ENCODE measurements at regions not wholly inside any gene's neighbourhood (a gene's known extent, or its start where the extent isn't known, plus 50 kb on each side); places are given as distances from the start of the nearest gene placed in this dataset.

DNA sequence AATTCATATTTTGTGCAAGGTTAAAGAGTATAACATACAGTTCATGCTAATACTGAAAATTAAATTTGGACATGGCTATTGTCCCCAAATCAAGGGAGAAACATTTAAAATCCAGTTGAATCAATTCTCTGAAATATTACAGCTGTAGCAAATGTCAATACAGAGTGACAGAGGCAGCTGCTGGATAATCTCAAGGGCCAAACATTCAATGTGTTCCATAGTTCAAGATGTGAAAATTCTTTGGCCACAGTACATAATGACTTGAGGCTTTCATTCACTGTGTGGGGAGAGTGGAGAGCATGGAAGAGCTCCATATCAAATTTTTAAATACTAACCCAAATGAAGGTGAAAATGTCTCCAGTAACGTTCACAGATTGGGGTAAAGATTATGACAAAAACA lies 1192.8 kb upstream of the CADM2 start:
- WGBS, 4 donors: 56 to 64% (median 58%) methylated on average over 1 of the region's 1 CpG
- no peaks in the 10 kb centered on the region for H3K4me1 ChIP-seq
- no peak overlapping the region for H3K27ac ChIP-seq
- ATAC-seq: no peak
- no peaks in the 10 kb centered on the region for H3K27me3 ChIP-seq
- intact Hi-C loops (cut with DNase I): no loop called here
- no peaks in the 10 kb centered on the region for H3K36me3 ChIP-seq
- H3K9me3 ChIP-seq: peaks cover 0 to 14% (median 0%) of the 10 kb centered on the region in 12 donors
- no peak for DNase-seq
- H3K4me3 ChIP-seq: no peak overlapping the region
- TF ChIP-seq, protein P1, sequence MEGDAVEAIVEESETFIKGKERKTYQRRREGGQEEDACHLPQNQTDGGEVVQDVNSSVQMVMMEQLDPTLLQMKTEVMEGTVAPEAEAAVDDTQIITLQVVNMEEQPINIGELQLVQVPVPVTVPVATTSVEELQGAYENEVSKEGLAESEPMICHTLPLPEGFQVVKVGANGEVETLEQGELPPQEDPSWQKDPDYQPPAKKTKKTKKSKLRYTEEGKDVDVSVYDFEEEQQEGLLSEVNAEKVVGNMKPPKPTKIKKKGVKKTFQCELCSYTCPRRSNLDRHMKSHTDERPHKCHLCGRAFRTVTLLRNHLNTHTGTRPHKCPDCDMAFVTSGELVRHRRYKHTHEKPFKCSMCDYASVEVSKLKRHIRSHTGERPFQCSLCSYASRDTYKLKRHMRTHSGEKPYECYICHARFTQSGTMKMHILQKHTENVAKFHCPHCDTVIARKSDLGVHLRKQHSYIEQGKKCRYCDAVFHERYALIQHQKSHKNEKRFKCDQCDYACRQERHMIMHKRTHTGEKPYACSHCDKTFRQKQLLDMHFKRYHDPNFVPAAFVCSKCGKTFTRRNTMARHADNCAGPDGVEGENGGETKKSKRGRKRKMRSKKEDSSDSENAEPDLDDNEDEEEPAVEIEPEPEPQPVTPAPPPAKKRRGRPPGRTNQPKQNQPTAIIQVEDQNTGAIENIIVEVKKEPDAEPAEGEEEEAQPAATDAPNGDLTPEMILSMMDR (IDR thresholded peaks at IDR 0.05): no peak
- TF ChIP-seq POLR2A (IDR thresholded peaks at IDR 0.05): no peak

DNA sequence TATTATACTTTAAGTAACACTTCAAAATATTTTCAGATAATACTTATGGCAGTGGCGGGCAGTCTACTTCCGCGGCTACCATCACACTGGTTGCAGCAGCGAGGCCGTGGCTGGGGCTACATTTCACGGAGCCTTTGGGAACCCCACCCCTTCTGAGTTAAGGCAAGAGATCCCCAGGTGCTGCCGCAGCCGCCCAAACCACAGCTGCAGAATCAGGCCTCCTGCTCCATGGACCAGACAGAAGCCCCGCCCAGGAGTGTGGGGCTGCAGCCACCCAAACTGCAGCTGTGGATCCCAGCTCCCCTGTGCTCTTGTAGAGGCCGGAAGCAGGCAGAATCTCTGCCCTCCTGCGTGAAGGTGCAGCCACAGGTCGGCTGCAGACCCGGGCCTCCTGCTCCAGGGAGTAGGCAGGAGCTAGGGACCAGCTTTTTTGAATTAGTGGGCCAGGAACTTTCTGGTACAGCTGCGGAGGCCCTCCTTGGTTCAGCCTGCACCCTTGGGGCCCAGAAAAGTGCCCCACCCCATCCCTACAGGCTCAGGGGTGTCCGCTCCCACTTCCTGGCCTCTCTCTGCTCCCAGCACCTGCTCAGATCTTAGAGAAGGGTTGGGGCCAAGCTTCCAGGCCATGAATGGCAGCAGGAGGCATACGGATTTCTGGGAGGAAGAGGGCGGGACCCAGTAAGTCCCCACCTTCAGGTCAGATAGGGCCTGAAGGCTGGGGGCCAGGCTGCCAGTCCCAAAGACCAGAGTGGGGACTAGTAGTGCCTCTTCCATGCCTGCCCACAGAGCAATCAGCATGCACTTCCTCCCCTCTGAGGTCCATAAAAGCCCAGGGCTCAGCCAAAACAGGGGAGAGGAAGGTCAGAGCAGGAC lies 1188.8 kb upstream of the CADM2 start:
- no peaks in the 10 kb centered on the region for H3K4me1 ChIP-seq
- 80 to 95% (median 83%) methylated on average over 10 to 17 of the region's 17 CpGs for WGBS, 4 donors
- no peak for DNase-seq
- peaks cover 0 to 15% (median 0%) of the 10 kb centered on the region in 12 donors for H3K9me3 ChIP-seq
- no peak overlapping the region for H3K4me3 ChIP-seq
- ATAC-seq: no peak
- intact Hi-C loops (cut with DNase I): no loop called here
- H3K27ac ChIP-seq: no peak overlapping the region
- TF ChIP-seq POLR2A (IDR thresholded peaks at IDR 0.05): no peak
- TF ChIP-seq, protein P1 (IDR thresholded peaks at IDR 0.05): no peak
- no peaks in the 10 kb centered on the region for H3K36me3 ChIP-seq
- no peaks in the 10 kb centered on the region for H3K27me3 ChIP-seq

DNA sequence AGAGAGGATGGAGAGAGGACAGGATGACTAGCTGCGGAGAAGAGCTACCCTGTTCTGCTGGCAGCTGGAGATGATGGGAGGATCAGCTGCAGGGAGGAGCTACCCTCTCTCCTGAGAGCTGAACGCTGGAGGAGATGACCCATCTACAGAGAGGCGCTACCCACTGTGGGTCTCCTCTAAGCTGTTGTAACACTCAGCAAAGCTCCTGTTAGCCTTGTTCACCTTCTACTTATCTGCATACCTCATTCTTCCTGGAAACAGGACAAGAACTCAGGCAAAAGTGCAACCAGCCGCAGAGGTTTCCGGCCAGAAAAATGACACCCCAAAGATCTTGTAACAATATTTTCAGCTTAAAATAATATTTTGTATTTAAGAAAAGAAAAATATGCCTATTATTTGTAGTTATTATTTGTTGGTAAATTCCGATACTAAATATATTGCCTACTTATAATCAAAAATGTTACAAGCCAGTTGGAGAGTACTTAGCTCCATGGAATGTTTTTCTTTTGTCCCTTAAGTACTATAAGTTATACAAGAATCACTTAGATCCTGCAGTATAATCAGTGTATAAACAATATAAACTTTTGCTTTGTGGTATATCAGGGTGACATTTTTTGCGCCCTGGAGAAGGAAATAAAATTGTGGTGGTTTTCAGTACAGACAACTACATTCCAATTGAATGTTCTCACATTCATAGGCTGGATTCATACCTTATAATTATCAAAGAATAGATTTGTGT lies 1188.0 kb upstream of the CADM2 start:
- ATAC-seq: no peak
- Histone ChIP-seq H3K9me3 (peaks cover 0 to 15% (median 0%) of the 10 kb centered on the region in 12 donors), H3K36me3 (no peaks in the 10 kb centered on the region), H3K4me1 (no peaks in the 10 kb centered on the region), H3K4me3 (no peak overlapping the region), H3K27ac (no peak overlapping the region), H3K27me3 (no peaks in the 10 kb centered on the region)
- no peak for TF ChIP-seq POLR2A (IDR thresholded peaks at IDR 0.05)
- TF ChIP-seq, protein P1 (IDR thresholded peaks at IDR 0.05): no peak
- intact Hi-C loops (cut with DNase I): no loop called here
- no peak for DNase-seq
- WGBS, 4 donors: 90 to 92% (median 91%) methylated on average over 7 of the region's 7 CpGs

DNA sequence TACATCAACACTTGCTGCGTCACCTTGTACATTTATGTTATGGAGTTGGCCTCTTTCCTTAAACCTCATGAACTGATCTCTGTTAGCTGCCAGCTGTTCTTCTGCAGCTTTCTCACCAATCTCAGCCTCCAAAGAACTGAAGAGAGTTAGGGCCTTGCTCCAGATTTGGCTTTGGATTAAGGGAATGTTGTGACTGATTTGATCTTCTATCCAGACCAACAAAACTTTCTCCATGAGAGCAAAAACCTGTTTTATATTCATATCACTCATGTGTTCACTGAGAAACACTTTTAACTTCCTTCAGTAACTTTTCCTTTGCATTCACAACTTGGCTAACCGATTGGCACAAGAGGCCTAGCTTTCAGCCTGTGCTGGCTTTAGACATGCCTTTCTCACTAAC lies 1156.0 kb upstream of the CADM2 start:
- Histone ChIP-seq H3K36me3 (no peaks in the 10 kb centered on the region), H3K9me3 (no peaks in the 10 kb centered on the region), H3K27me3 (no peaks in the 10 kb centered on the region), H3K4me3 (no peak overlapping the region), H3K4me1 (no peaks in the 10 kb centered on the region), H3K27ac (no peak overlapping the region)
- no peak for TF ChIP-seq POLR2A (IDR thresholded peaks at IDR 0.05)
- TF ChIP-seq, protein P1 (IDR thresholded peaks at IDR 0.05): no peak
- ATAC-seq (no peak), DNase-seq (no peak)
- intact Hi-C loops (cut with DNase I): no loop called here
- WGBS, 4 donors: 76 to 87% (median 83%) methylated on average over 2 of the region's 2 CpGs
